Glutamatergic neuron (in vitro differentiated cells): ENCODE measurements at regions not wholly inside any gene's neighbourhood (a gene's known extent, or its start where the extent isn't known, plus 50 kb on each side); places are given as distances from the start of the nearest gene placed in this dataset.

ENCODE experiments used
- DNase-seq: peaks from one replicate; pipeline ENCODE4 v3.0.0; 2022
- H3K27ac Mint-ChIP-seq: one replicate; pipeline ENCODE4 v1.8.0; 2020; ENCODE audit warnings: mild to moderate bottlenecking, mixed read lengths, inconsistent platforms; ENCODE audit not compliant: unreplicated experiment
- H3K27me3 Mint-ChIP-seq: one replicate; pipeline ENCODE4 v1.8.0; 2020; ENCODE audit warnings: mild to moderate bottlenecking, moderate library complexity, mixed read lengths, inconsistent platforms; ENCODE audit not compliant: unreplicated experiment
- H3K36me3 Mint-ChIP-seq: one replicate; pipeline ENCODE4 v1.8.0; 2020; ENCODE audit warnings: mild to moderate bottlenecking, mixed read lengths, inconsistent platforms; ENCODE audit not compliant: unreplicated experiment
- H3K4me1 Mint-ChIP-seq: one replicate; pipeline ENCODE4 v1.8.0; 2020; ENCODE audit warnings: mild to moderate bottlenecking, low read depth, mixed read lengths, inconsistent platforms; ENCODE audit not compliant: unreplicated experiment
- H3K4me3 Mint-ChIP-seq: one replicate; pipeline ENCODE4 v1.8.0; 2020; ENCODE audit warnings: mild to moderate bottlenecking, mixed read lengths, inconsistent platforms; ENCODE audit not compliant: unreplicated experiment
- H3K9me3 Mint-ChIP-seq: one replicate; pipeline ENCODE4 v1.8.0; 2020; ENCODE audit warnings: mild to moderate bottlenecking, moderate library complexity, mixed read lengths, inconsistent platforms; ENCODE audit not compliant: unreplicated experiment
- CTCF ChIP-seq: fragments of 200-600 bp; sonication (generic); IDR thresholded peaks from one replicate; pipeline ENCODE4 v1.5.0; 2021; ENCODE audit not compliant: partially characterized antibody, unreplicated experiment

GRCh38 chr10:123561141-123561440 is 105.1 kb upstream of the GPR26 start:
- H3K36me3 Mint-ChIP-seq: no peaks in the 10 kb centered on the region
- H3K9me3 Mint-ChIP-seq: peaks cover 1% of the 10 kb centered on the region
- TF ChIP-seq CTCF: no peak
- H3K27ac Mint-ChIP-seq: no peak overlapping the region
- DNase-seq: no peak
- H3K27me3 Mint-ChIP-seq: peaks cover 3% of the 10 kb centered on the region
- no peak overlapping the region for H3K4me3 Mint-ChIP-seq
- H3K4me1 Mint-ChIP-seq: no peaks in the 10 kb centered on the region

GRCh38 chr10:123562387-123562786 is 103.8 kb upstream of the GPR26 start:
- Mint-ChIP-seq H3K4me1 (no peaks in the 10 kb centered on the region), H3K4me3 (no peak overlapping the region), H3K27ac (no peak overlapping the region), H3K36me3 (no peaks in the 10 kb centered on the region), H3K9me3 (peaks cover 1% of the 10 kb centered on the region), H3K27me3 (peaks cover 3% of the 10 kb centered on the region)
- DNase-seq: no peak
- TF ChIP-seq CTCF: no peak

GRCh38 chr10:123562811-123563580 is 103.2 kb upstream of the GPR26 start:
- Mint-ChIP-seq H3K27ac (no peak overlapping the region), H3K36me3 (no peaks in the 10 kb centered on the region), H3K27me3 (peaks cover 3% of the 10 kb centered on the region), H3K4me1 (no peaks in the 10 kb centered on the region), H3K4me3 (no peak overlapping the region), H3K9me3 (peaks cover 1% of the 10 kb centered on the region)
- DNase-seq: no peak
- TF ChIP-seq CTCF: no peak

- Mint-ChIP-seq H3K27me3 (peaks cover 3% of the 10 kb centered on the region), H3K9me3 (peaks cover 1% of the 10 kb centered on the region), H3K4me3 (no peak overlapping the region), H3K4me1 (no peaks in the 10 kb centered on the region), H3K27ac (no peak overlapping the region), H3K36me3 (no peaks in the 10 kb centered on the region)
- no peak for TF ChIP-seq CTCF
- no peak for DNase-seq
These were observed 102.6 kb upstream of the GPR26 start for GRCh38 chr10:123563581-123563855.

- H3K27me3 Mint-ChIP-seq: peaks cover 3% of the 10 kb centered on the region
- DNase-seq: no peak
- H3K36me3 Mint-ChIP-seq: peaks cover 2% of the 10 kb centered on the region
- no peak overlapping the region for H3K27ac Mint-ChIP-seq
- no peaks in the 10 kb centered on the region for H3K4me1 Mint-ChIP-seq
- H3K4me3 Mint-ChIP-seq: no peak overlapping the region
- no peak for TF ChIP-seq CTCF
- H3K9me3 Mint-ChIP-seq: peaks cover 1% of the 10 kb centered on the region
These were observed 102.2 kb upstream of the GPR26 start for GRCh38 chr10:123563994-123564393.
